Endothelial cell of umbilical vein (primary cell): ENCODE measurements at regions not wholly inside any gene's neighbourhood (a gene's known extent, or its start where the extent isn't known, plus 50 kb on each side); places are given as distances from the start of the nearest gene placed in this dataset.

Experiments
- BruUV-seq: library from RNA; stranded (reverse); fragments of 400-500 nt; replicated peaks from 2 replicates; lab custom pipeline; 2021; lab: Mats Ljungman, UMichigan
- CTCF ChIA-PET: fragments of 300-600, 350-600 bp; sonication (Branson Sonifier 250); formaldehyde crosslinking; loops from one replicate; lab custom pipeline; 2021; ENCODE audit warnings: antibody characterized with exemption, inconsistent platforms; lab: Charles Lee
- POLR2A ChIA-PET: fragments of 300-600, 350-600 bp; sonication (Branson Sonifier 250); formaldehyde crosslinking; loops from one replicate; lab custom pipeline; 2021; ENCODE audit warnings: antibody characterized with exemption, inconsistent platforms; lab: Charles Lee
- DNase-seq: peaks from one replicate; pipeline ENCODE4 v3.0.0-alpha.2; 2011; ENCODE audit warnings: low read depth, low spot score
- FAIRE-seq: peaks from 2 replicates; lab custom pipeline; 2011; peaks lifted over from hg19 to GRCh38; lab: Jason Lieb, UNC
- H2AFZ ChIP-seq: 2 replicates; pipeline ENCODE4 v1.6.0; 2012; ENCODE audit warnings: low read depth, low read length, control low read depth, inconsistent platforms
- H3K27ac ChIP-seq: 2 replicates; pipeline ENCODE4 v1.5.1; 2011; ENCODE audit warnings: low read depth, mild to moderate bottlenecking, control low read depth, low read length, moderate library complexity; ENCODE audit not compliant: insufficient read depth
- H3K27me3 ChIP-seq, 2 experiments: 2 replicates each; pipeline versions ENCODE4 v1.6.0 to v1.6.1; 2011; ENCODE audit warnings: low read length in 2 of 2, mixed read lengths in 1 of 2; ENCODE audit not compliant: control insufficient read depth in 2 of 2, insufficient read depth in 2 of 2
- H3K36me3 ChIP-seq, 2 experiments: 2 replicates in 1 of 2; 3 replicates in 1 of 2; pipeline ENCODE4 v1.5.1; 2011; ENCODE audit warnings: low read length in 2 of 2, mild to moderate bottlenecking in 1 of 2, moderate library complexity in 1 of 2; ENCODE audit not compliant: control insufficient read depth in 2 of 2, insufficient read depth in 2 of 2; ENCODE audit errors: extremely low read depth in 1 of 2
- H3K4me1 ChIP-seq: 3 replicates; pipeline ENCODE4 v1.5.1; 2011; ENCODE audit warnings: mild to moderate bottlenecking, low read length; ENCODE audit not compliant: control insufficient read depth, insufficient read depth; ENCODE audit errors: extremely low read depth
- H3K4me2 ChIP-seq: 2 replicates; pipeline ENCODE4 v1.6.1; 2011; ENCODE audit warnings: low read length, control low read depth, mixed read lengths; ENCODE audit not compliant: insufficient read depth
- H3K4me3 ChIP-seq, 3 experiments: fragments of 200-600 bp in 1 of 3; sonication (generic), shearing (Covaris generic) in 1 of 3; replicated peaks in 1 of 3; 2 replicates each; pipeline ENCODE4 v1.5.1; 2011 to 2016; ENCODE audit warnings: control low read depth in 3 of 3, low read length in 3 of 3, mild to moderate bottlenecking in 2 of 3, inconsistent platforms in 1 of 3, low read depth in 1 of 3, moderate library complexity in 1 of 3; ENCODE audit not compliant: insufficient read depth in 1 of 3
- H3K79me2 ChIP-seq: 2 replicates; pipeline ENCODE4 v1.6.0; 2012; ENCODE audit warnings: low read length, inconsistent platforms; ENCODE audit not compliant: control insufficient read depth, insufficient read depth
- H3K9ac ChIP-seq: replicated peaks from 2 replicates; pipeline ENCODE3; 2011; ENCODE audit warnings: low read length, control low read depth; ENCODE audit not compliant: insufficient read depth; ENCODE audit errors: extremely low read depth
- H3K9me1 ChIP-seq: replicated peaks from 3 replicates; pipeline ENCODE4 v1.6.0; 2011; ENCODE audit warnings: mild to moderate bottlenecking, low read length; ENCODE audit not compliant: control insufficient read depth, insufficient read depth; ENCODE audit errors: extremely low read depth
- H3K9me3 ChIP-seq: replicated peaks from 2 replicates; pipeline ENCODE4 v1.5.1; 2012; ENCODE audit warnings: low read length, inconsistent platforms; ENCODE audit not compliant: control insufficient read depth, insufficient read depth
- H4K20me1 ChIP-seq: replicated peaks from 2 replicates; pipeline ENCODE3; 2011; ENCODE audit warnings: mild to moderate bottlenecking, low read length; ENCODE audit not compliant: control insufficient read depth, insufficient read depth; ENCODE audit errors: extremely low read depth
- EZH2 ChIP-seq: IDR thresholded peaks from 2 replicates; pipeline ENCODE4 v1.6.1; 2012; ENCODE audit warnings: borderline replicate concordance, low read depth, mild to moderate bottlenecking, moderate library complexity, low read length, inconsistent platforms; ENCODE audit not compliant: severe bottlenecking
- FOS ChIP-seq: IDR thresholded peaks from 2 replicates; pipeline ENCODE4 v1.6.1; 2011; ENCODE audit warnings: mild to moderate bottlenecking, low read length, moderate library complexity, borderline replicate concordance; ENCODE audit not compliant: insufficient read depth
- GATA2 ChIP-seq: IDR thresholded peaks from 2 replicates; pipeline ENCODE4 v1.7.0; 2011; ENCODE audit warnings: low read depth, mild to moderate bottlenecking, moderate library complexity, mixed read lengths, low read length; ENCODE audit not compliant: insufficient read length, insufficient read depth
- JUN ChIP-seq: IDR thresholded peaks from 2 replicates; pipeline ENCODE4 v1.6.1; 2011; ENCODE audit warnings: borderline replicate concordance, low read depth; ENCODE audit not compliant: insufficient read length, insufficient read depth
- MYC ChIP-seq: IDR thresholded peaks from one replicate; pipeline ENCODE4 v1.6.1; 2011; ENCODE audit warnings: mild to moderate bottlenecking, low read depth, low read length
- POLR2A ChIP-seq: IDR thresholded peaks from 2 replicates; pipeline ENCODE4 v1.6.1; 2012; ENCODE audit warnings: low read depth, mild to moderate bottlenecking, control low read depth, low read length
- POLR2AphosphoS5 ChIP-seq: IDR thresholded peaks from 2 replicates; pipeline ENCODE4 v1.6.1; 2012; ENCODE audit warnings: low read depth, mild to moderate bottlenecking, control low read depth, low read length, moderate library complexity; ENCODE audit not compliant: insufficient read depth
- dilution Hi-C: fragments of 300-500 bp; cut with MboI; formaldehyde crosslinking; loops from one replicate; pipeline ENCODE4 v1.15.0; 2019; ENCODE audit warnings: low sequenced_read_pairs; ENCODE audit not compliant: extremely low pct_ligation_motif_present
- intact Hi-C: fragments of 100-400 bp; cut with micrococcal nuclease; formaldehyde crosslinking; loops from one replicate; pipeline ENCODE4 v1.10.0; 2022
- TF ChIP-seq, protein P1 (sequence below), 2 donors: IDR thresholded peaks; 1 replicate in 1 of 2; 2 replicates in 1 of 2; pipeline ENCODE4 v1.5.1; 2011; ENCODE audit warnings: low read length in 2 of 2, mild to moderate bottlenecking in 2 of 2, moderate library complexity in 2 of 2, control low read depth in 1 of 2, inconsistent platforms in 1 of 2, low read depth in 1 of 2; ENCODE audit not compliant: insufficient read depth in 1 of 2; ENCODE audit errors: extremely low read depth in 1 of 2
- TF ChIP-seq, protein P2 (sequence below): IDR thresholded peaks from 2 replicates; pipeline ENCODE4 v1.6.1; 2011; ENCODE audit not compliant: insufficient read depth, insufficient read length

DNA sequence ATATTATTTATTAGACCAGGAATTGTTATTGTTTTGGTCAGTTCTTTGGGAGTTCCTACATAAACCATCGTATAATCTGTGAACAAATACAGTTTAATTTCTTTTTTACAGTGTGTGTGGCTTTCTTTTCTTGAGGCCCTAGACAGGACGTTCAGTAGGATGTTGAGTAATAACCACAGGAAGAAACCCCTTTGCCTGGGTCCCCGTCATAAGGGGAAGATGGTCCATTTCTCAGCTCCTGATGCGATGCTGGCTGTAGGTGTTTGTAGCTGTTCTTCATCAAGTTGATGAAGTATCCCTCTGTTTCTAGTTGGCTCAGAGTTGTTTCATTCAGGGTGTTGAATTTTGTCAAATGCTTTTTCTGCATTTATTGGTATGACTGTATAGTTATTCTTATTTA lies 219.7 kb upstream of the ADARB2 start:
- no peaks in the 10 kb centered on the region for H3K4me1 ChIP-seq
- no peak overlapping the region for H3K9ac ChIP-seq
- CTCF ChIA-PET = no interaction called here
- peaks cover 10% of the 10 kb centered on the region for H3K9me3 ChIP-seq
- dilution Hi-C loops = no loop called here
- H2AFZ ChIP-seq = no peak overlapping the region
- FAIRE-seq (no peak), DNase-seq (no peak)
- H3K36me3 ChIP-seq = no peaks in the 10 kb centered on the region
- no TSS peak for BruUV-seq
- H4K20me1 ChIP-seq = no peaks in the 10 kb centered on the region
- H3K9me1 ChIP-seq = no peaks in the 10 kb centered on the region
- H3K4me2 ChIP-seq = no peak overlapping the region
- POLR2A ChIA-PET = no interaction called here
- H3K79me2 ChIP-seq = no peaks in the 10 kb centered on the region
- no peak overlapping the region for H3K4me3 ChIP-seq
- intact Hi-C loops = no loop called here
- H3K27ac ChIP-seq = no peak overlapping the region
- H3K27me3 ChIP-seq = no peaks in the 10 kb centered on the region
- TF ChIP-seq GATA2 (no peak), EZH2 (no peak), MYC (no peak), POLR2A (no peak), JUN (no peak), POLR2AphosphoS5 (no peak), FOS (no peak)
- TF ChIP-seq, protein P1, sequence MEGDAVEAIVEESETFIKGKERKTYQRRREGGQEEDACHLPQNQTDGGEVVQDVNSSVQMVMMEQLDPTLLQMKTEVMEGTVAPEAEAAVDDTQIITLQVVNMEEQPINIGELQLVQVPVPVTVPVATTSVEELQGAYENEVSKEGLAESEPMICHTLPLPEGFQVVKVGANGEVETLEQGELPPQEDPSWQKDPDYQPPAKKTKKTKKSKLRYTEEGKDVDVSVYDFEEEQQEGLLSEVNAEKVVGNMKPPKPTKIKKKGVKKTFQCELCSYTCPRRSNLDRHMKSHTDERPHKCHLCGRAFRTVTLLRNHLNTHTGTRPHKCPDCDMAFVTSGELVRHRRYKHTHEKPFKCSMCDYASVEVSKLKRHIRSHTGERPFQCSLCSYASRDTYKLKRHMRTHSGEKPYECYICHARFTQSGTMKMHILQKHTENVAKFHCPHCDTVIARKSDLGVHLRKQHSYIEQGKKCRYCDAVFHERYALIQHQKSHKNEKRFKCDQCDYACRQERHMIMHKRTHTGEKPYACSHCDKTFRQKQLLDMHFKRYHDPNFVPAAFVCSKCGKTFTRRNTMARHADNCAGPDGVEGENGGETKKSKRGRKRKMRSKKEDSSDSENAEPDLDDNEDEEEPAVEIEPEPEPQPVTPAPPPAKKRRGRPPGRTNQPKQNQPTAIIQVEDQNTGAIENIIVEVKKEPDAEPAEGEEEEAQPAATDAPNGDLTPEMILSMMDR (IDR thresholded peaks at IDR 0.05; ENCODE audit: extremely low read depth in 1 of 2, insufficient read depth in 1 of 2, low read depth in 1 of 2, low read length in 2 of 2) = no peak
- TF ChIP-seq, protein P2, sequence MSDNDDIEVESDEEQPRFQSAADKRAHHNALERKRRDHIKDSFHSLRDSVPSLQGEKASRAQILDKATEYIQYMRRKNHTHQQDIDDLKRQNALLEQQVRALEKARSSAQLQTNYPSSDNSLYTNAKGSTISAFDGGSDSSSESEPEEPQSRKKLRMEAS = no peak
